Breast epithelium (tissue), 3 donors: ENCODE measurements at regions not wholly inside any gene's neighbourhood (a gene's known extent, or its start where the extent isn't known, plus 50 kb on each side); places are given as distances from the start of the nearest gene placed in this dataset.

ENCODE experiments used
- CTCF ChIP-seq, 3 donors: fragments of 450-650 bp; IDR thresholded peaks; one replicate each; pipeline ENCODE4 v1.5.1; 2016 to 2017; ENCODE audit warnings: antibody characterized with exemption in 3 of 3, mild to moderate bottlenecking in 3 of 3, moderate library complexity in 3 of 3
- POLR2A ChIP-seq: fragments of 450-650 bp; IDR thresholded peaks from one replicate; pipeline ENCODE4 v1.6.1; 2016; ENCODE audit warnings: antibody characterized with exemption, mild to moderate bottlenecking, moderate library complexity

- no peak for TF ChIP-seq CTCF (IDR thresholded peaks at IDR 0.05)
- TF ChIP-seq POLR2A: no peak
Measured at GRCh38 chr2:75800456-75800855, 89.7 kb upstream of the GCFC2 start.
